Liver (tissue), 8 donors: ENCODE measurements at regions not wholly inside any gene's neighbourhood (a gene's known extent, or its start where the extent isn't known, plus 50 kb on each side); places are given as distances from the start of the nearest gene placed in this dataset.

Experiments used
- DNase-seq: peaks from one replicate; pipeline ENCODE4 v3.0.0-alpha.2; 2017; ENCODE audit warnings: low spot score
- H3K27ac ChIP-seq, 2 donors: one replicate each; pipeline ENCODE4 v1.7.0; 2013; ENCODE audit warnings: inconsistent platforms in 2 of 2, low read length in 2 of 2, control low read depth in 1 of 2, low read depth in 1 of 2, mild to moderate bottlenecking in 1 of 2
- H3K27me3 ChIP-seq, 4 donors: one replicate each; pipeline versions ENCODE4 v1.6.1 to v1.7.0; 2013; ENCODE audit warnings: low read length in 3 of 4, inconsistent platforms in 1 of 4, mild to moderate bottlenecking in 1 of 4, moderate library complexity in 1 of 4; ENCODE audit not compliant: control insufficient read depth in 4 of 4, insufficient read depth in 4 of 4
- H3K36me3 ChIP-seq, 4 donors: one replicate each; pipeline versions ENCODE4 v1.6.1 to v1.7.0; 2013; ENCODE audit warnings: low read length in 3 of 4, mild to moderate bottlenecking in 3 of 4, low read depth in 1 of 4, moderate library complexity in 1 of 4; ENCODE audit not compliant: control insufficient read depth in 4 of 4, insufficient read depth in 3 of 4
- H3K4me1 ChIP-seq, 4 donors: one replicate each; pipeline versions ENCODE4 v1.6.1 to v1.7.0; 2013; ENCODE audit warnings: low read length in 3 of 4, mild to moderate bottlenecking in 3 of 4, moderate library complexity in 1 of 4; ENCODE audit not compliant: control insufficient read depth in 4 of 4, insufficient read depth in 4 of 4
- H3K4me3 ChIP-seq, 3 donors: one replicate each; pipeline versions ENCODE4 v1.6.1 to v1.7.0; 2013; ENCODE audit warnings: low read length in 3 of 3, control low read depth in 1 of 3, low read depth in 1 of 3, mild to moderate bottlenecking in 1 of 3
- H3K9ac ChIP-seq, 2 donors: one replicate each; pipeline ENCODE4 v1.7.0; 2013; ENCODE audit warnings: low read length in 2 of 2, mild to moderate bottlenecking in 2 of 2, moderate library complexity in 2 of 2, control low read depth in 1 of 2, low read depth in 1 of 2
- H3K9me3 ChIP-seq, 4 donors: one replicate each; pipeline versions ENCODE4 v1.6.1 to v1.7.0; 2013; ENCODE audit warnings: low read length in 3 of 4; ENCODE audit not compliant: control insufficient read depth in 4 of 4
- CTCF ChIP-seq: fragments of 150-350 bp; IDR thresholded peaks from 2 replicates; pipeline ENCODE4 v1.5.1; 2017; ENCODE audit warnings: improper control_type of control experiment, low read depth, low read length; ENCODE audit not compliant: missing input control
- EGR1 ChIP-seq, 2 donors: IDR thresholded peaks; 2 replicates each; pipeline ENCODE4 v1.6.1; 2016 to 2018; ENCODE audit warnings: antibody characterized with exemption in 2 of 2, low read depth in 2 of 2
- FOXA1 ChIP-seq: IDR thresholded peaks from 2 replicates; pipeline ENCODE4 v1.6.1; 2016; ENCODE audit warnings: antibody characterized with exemption
- FOXA2 ChIP-seq: IDR thresholded peaks from 2 replicates; pipeline ENCODE4 v1.6.1; 2016; ENCODE audit warnings: antibody characterized with exemption
- GABPA ChIP-seq, 2 donors: IDR thresholded peaks in 1 of 2; conservative IDR thresholded peaks in 1 of 2; 2 replicates each; pipeline ENCODE4 v1.6.1; 2016; ENCODE audit warnings: antibody characterized with exemption in 2 of 2, mild to moderate bottlenecking in 1 of 2, moderate library complexity in 1 of 2
- HNF4A ChIP-seq, 2 donors: conservative IDR thresholded peaks; 2 replicates each; pipeline ENCODE4 v1.6.1; 2016; ENCODE audit warnings: antibody characterized with exemption in 2 of 2, mild to moderate bottlenecking in 2 of 2
- HNF4G ChIP-seq: IDR thresholded peaks from 2 replicates; pipeline ENCODE4 v1.6.1; 2016; ENCODE audit warnings: antibody characterized with exemption
- JUND ChIP-seq, 2 donors: IDR thresholded peaks; 2 replicates each; pipeline ENCODE4 v1.6.1; 2016; ENCODE audit warnings: antibody characterized with exemption in 2 of 2
- MAX ChIP-seq: IDR thresholded peaks from 2 replicates; pipeline ENCODE4 v1.6.1; 2016; ENCODE audit warnings: antibody characterized with exemption
- NR2F2 ChIP-seq: IDR thresholded peaks from 2 replicates; pipeline ENCODE4 v1.6.1; 2016; ENCODE audit warnings: antibody characterized with exemption
- RAD21 ChIP-seq, 2 donors: IDR thresholded peaks; 2 replicates each; pipeline ENCODE4 v1.6.1; 2016; ENCODE audit warnings: antibody characterized with exemption in 2 of 2, mild to moderate bottlenecking in 2 of 2
- REST ChIP-seq: IDR thresholded peaks from 2 replicates; pipeline ENCODE4 v1.6.1; 2016; ENCODE audit warnings: antibody characterized with exemption, mild to moderate bottlenecking
- RXRA ChIP-seq, 2 donors: IDR thresholded peaks; 2 replicates each; pipeline ENCODE4 v1.6.1; 2017 to 2018; ENCODE audit warnings: antibody characterized with exemption in 2 of 2, mild to moderate bottlenecking in 1 of 2
- SP1 ChIP-seq: IDR thresholded peaks from 2 replicates; pipeline ENCODE4 v1.6.1; 2018; ENCODE audit warnings: antibody characterized with exemption, mild to moderate bottlenecking
- TAF1 ChIP-seq: conservative IDR thresholded peaks from 2 replicates; pipeline ENCODE4 v1.6.1; 2016; ENCODE audit warnings: antibody characterized with exemption, mild to moderate bottlenecking
- YY1 ChIP-seq: IDR thresholded peaks from 2 replicates; pipeline ENCODE4 v1.6.1; 2016; ENCODE audit warnings: antibody characterized with exemption, mild to moderate bottlenecking
- ZBTB33 ChIP-seq: IDR thresholded peaks from 2 replicates; pipeline ENCODE4 v1.6.1; 2016; ENCODE audit warnings: antibody characterized with exemption
- WGBS: extraction: QIAGEN DNeasy Blood & Tissue Kit; methylation state at CpG from one replicate; pipeline ENCODE4 v1.1.7; 2013; 5-methylcytosine and 5-hydroxymethylcytosine counted together
- donor health status: healthy.
- donor health status: healthy.
- donor health status: healthy.
- donor health status: healthy.
- donor health status: healthy.

- Histone ChIP-seq H3K4me3 (no peak overlapping the region), H3K27me3 (no peaks in the 10 kb centered on the region), H3K27ac (no peak overlapping the region), H3K9ac (no peak overlapping the region), H3K4me1 (no peaks in the 10 kb centered on the region), H3K36me3 (no peaks in the 10 kb centered on the region), H3K9me3 (no peaks in the 10 kb centered on the region)
- DNase-seq: no peak
- WGBS: 58% methylated on average over 6 of the region's 6 CpGs
- TF ChIP-seq SP1 (no peak), HNF4A (conservative IDR thresholded peaks at IDR 0.05) (no peak), JUND (IDR thresholded peaks at IDR 0.05) (no peak), NR2F2 (no peak), FOXA1 (no peak), FOXA2 (no peak), ZBTB33 (no peak), RXRA (IDR thresholded peaks at IDR 0.05) (no peak), CTCF (no peak), GABPA (IDR thresholded peaks at IDR 0.05 in 1 of 2, conservative IDR thresholded peaks at IDR 0.05 in 1 of 2) (no peak), REST (no peak), TAF1 (no peak), RAD21 (IDR thresholded peaks at IDR 0.05) (no peak), EGR1 (IDR thresholded peaks at IDR 0.05; ENCODE audit: low read depth in 2 of 2) (no peak), YY1 (no peak)
Measured at GRCh38 chr18:71068338-71068737, 779.5 kb downstream of the SOCS6 start.

GRCh38 chr18:71049893-71050292 lies 761.0 kb downstream of the SOCS6 start:
- Histone ChIP-seq H3K4me1 (no peaks in the 10 kb centered on the region), H3K9ac (no peak overlapping the region), H3K27me3 (no peaks in the 10 kb centered on the region), H3K36me3 (no peaks in the 10 kb centered on the region), H3K4me3 (no peak overlapping the region), H3K9me3 (no peaks in the 10 kb centered on the region), H3K27ac (no peak overlapping the region)
- DNase-seq: no peak
- WGBS: 87% methylated on average over 1 of the region's 1 CpG
- TF ChIP-seq RAD21 (IDR thresholded peaks at IDR 0.05) (no peak), ZBTB33 (no peak), RXRA (IDR thresholded peaks at IDR 0.05) (no peak), TAF1 (no peak), HNF4G (no peak), SP1 (no peak), HNF4A (conservative IDR thresholded peaks at IDR 0.05) (no peak), FOXA1 (no peak), REST (no peak), EGR1 (IDR thresholded peaks at IDR 0.05; ENCODE audit: low read depth in 2 of 2) (no peak), GABPA (IDR thresholded peaks at IDR 0.05 in 1 of 2, conservative IDR thresholded peaks at IDR 0.05 in 1 of 2) (no peak), YY1 (no peak), MAX (no peak)
